CD14-positive monocyte (primary cell): ENCODE measurements at regions not wholly inside any gene's neighbourhood (a gene's known extent, or its start where the extent isn't known, plus 50 kb on each side); places are given as distances from the start of the nearest gene placed in this dataset.

Source experiments
- DNase-seq, 3 donors: peaks; one replicate each; pipeline ENCODE4 v3.0.0-alpha.2; 2011 to 2022
- H2AFZ ChIP-seq: 2 replicates; pipeline ENCODE4 v1.6.0; 2012; ENCODE audit warnings: mild to moderate bottlenecking, low read depth, low read length, inconsistent platforms; ENCODE audit not compliant: insufficient read depth, poor library complexity, severe bottlenecking
- H3K27ac ChIP-seq, 2 donors: 1 replicate in 1 of 2; 2 replicates in 1 of 2; pipeline ENCODE4 v1.5.1; 2012 to 2013; ENCODE audit warnings: low read length in 2 of 2, control low read depth in 1 of 2, inconsistent platforms in 1 of 2, low read depth in 1 of 2, mild to moderate bottlenecking in 1 of 2
- H3K27me3 ChIP-seq, 2 donors: one replicate each; pipeline versions ENCODE4 v1.6.0 to v1.6.1; 2011 to 2013; ENCODE audit warnings: low read length in 2 of 2; ENCODE audit not compliant: control insufficient read depth in 2 of 2, insufficient read depth in 2 of 2
- H3K36me3 ChIP-seq, 2 donors: replicated peaks in 1 of 2; 1 replicate in 1 of 2; 2 replicates in 1 of 2; pipeline versions ENCODE4 v1.5.1 to v1.6.1; 2012 to 2013; ENCODE audit warnings: low read length in 2 of 2, control low read depth in 1 of 2, inconsistent platforms in 1 of 2, mild to moderate bottlenecking in 1 of 2; ENCODE audit not compliant: insufficient read depth in 2 of 2, control insufficient read depth in 1 of 2
- H3K4me1 ChIP-seq, 2 donors: 1 replicate in 1 of 2; 2 replicates in 1 of 2; pipeline versions ENCODE4 v1.5.1 to v1.6.1; 2012 to 2013; ENCODE audit warnings: low read length in 2 of 2, control low read depth in 1 of 2, inconsistent platforms in 1 of 2, mild to moderate bottlenecking in 1 of 2, moderate library complexity in 1 of 2; ENCODE audit not compliant: insufficient read depth in 2 of 2, control insufficient read depth in 1 of 2
- H3K4me2 ChIP-seq: replicated peaks from 2 replicates; pipeline ENCODE3; 2012; ENCODE audit warnings: low read length, moderate library complexity, mild to moderate bottlenecking; ENCODE audit not compliant: poor library complexity, severe bottlenecking; ENCODE audit errors: extremely low read depth
- H3K4me3 ChIP-seq, 3 experiments: fragments of 200-600 bp in 1 of 3; sonication (generic) in 1 of 3; replicated peaks in 1 of 3; 1 replicate in 2 of 3; 2 replicates in 1 of 3; pipeline ENCODE4 v1.5.1; 2011 to 2013; ENCODE audit warnings: low read length in 3 of 3, mild to moderate bottlenecking in 3 of 3, control low read depth in 2 of 3, low read depth in 2 of 3, inconsistent platforms in 1 of 3, moderate library complexity in 1 of 3
- H3K79me2 ChIP-seq: 2 replicates; pipeline ENCODE4 v1.6.0; 2012; ENCODE audit warnings: mild to moderate bottlenecking, control low read depth, inconsistent platforms, low read length, moderate library complexity; ENCODE audit not compliant: insufficient read depth
- H3K9ac ChIP-seq: 2 replicates; pipeline ENCODE4 v1.6.0; 2017; ENCODE audit warnings: low read length, mild to moderate bottlenecking; ENCODE audit not compliant: insufficient read depth, poor library complexity, severe bottlenecking
- H3K9me3 ChIP-seq, 2 donors: replicated peaks in 1 of 2; 1 replicate in 1 of 2; 2 replicates in 1 of 2; pipeline versions ENCODE4 v1.5.1 to v1.6.1; 2012 to 2013; ENCODE audit warnings: low read length in 2 of 2, control low read depth in 1 of 2; ENCODE audit not compliant: control insufficient read depth in 1 of 2, insufficient read depth in 1 of 2
- H4K20me1 ChIP-seq: 2 replicates; pipeline ENCODE4 v1.6.0; 2012; ENCODE audit warnings: mild to moderate bottlenecking, low read length, control low read depth, moderate library complexity; ENCODE audit not compliant: insufficient read depth
- H3K27ac Mint-ChIP-seq, 7 donors: one replicate each; pipeline ENCODE4 v1.8.0; 2020; ENCODE audit warnings: mild to moderate bottlenecking in 7 of 7, mixed read lengths in 7 of 7, moderate library complexity in 6 of 7, inconsistent platforms in 2 of 7
- H3K27me3 Mint-ChIP-seq, 3 donors: one replicate each; pipeline ENCODE4 v1.8.0; 2021 to 2022; ENCODE audit warnings: low read depth in 3 of 3, mild to moderate bottlenecking in 3 of 3, mixed read lengths in 3 of 3, moderate library complexity in 3 of 3, inconsistent platforms in 1 of 3
- H3K36me3 Mint-ChIP-seq, 2 donors: one replicate each; pipeline ENCODE4 v1.8.0; 2020; ENCODE audit warnings: mixed read lengths in 2 of 2, inconsistent platforms in 1 of 2, mild to moderate bottlenecking in 1 of 2
- H3K4me1 Mint-ChIP-seq: one replicate; pipeline ENCODE4 v1.8.0; 2020; ENCODE audit warnings: mild to moderate bottlenecking, mixed read lengths
- H3K4me3 Mint-ChIP-seq, 2 donors: one replicate each; pipeline ENCODE4 v1.8.0; 2020; ENCODE audit warnings: mild to moderate bottlenecking in 2 of 2, mixed read lengths in 2 of 2, moderate library complexity in 1 of 2
- H3K9me3 Mint-ChIP-seq, 7 donors: one replicate each; pipeline ENCODE4 v1.8.0; 2020 to 2022; ENCODE audit warnings: mixed read lengths in 7 of 7, mild to moderate bottlenecking in 6 of 7, moderate library complexity in 6 of 7, inconsistent platforms in 2 of 7
- WGBS: methylation state at CpG from one replicate; pipeline ENCODE4 v1.1.5; 2013; ENCODE audit warnings: missing lambda C conversion rate; ENCODE audit not compliant: insufficient coverage; 5-methylcytosine and 5-hydroxymethylcytosine counted together
- intact Hi-C, 2 donors: fragments of 100-400 bp; cut with micrococcal nuclease; formaldehyde crosslinking; loops; one replicate each; pipeline versions ENCODE4 v1.15.0 to v1.15.1; 2023
- TF ChIP-seq, protein P1 (sequence below): fragments of 200-600 bp; IDR thresholded peaks from one replicate; pipeline ENCODE4 v1.8.0; 2022; ENCODE audit warnings: antibody characterized with exemption, mild to moderate bottlenecking

DNA sequence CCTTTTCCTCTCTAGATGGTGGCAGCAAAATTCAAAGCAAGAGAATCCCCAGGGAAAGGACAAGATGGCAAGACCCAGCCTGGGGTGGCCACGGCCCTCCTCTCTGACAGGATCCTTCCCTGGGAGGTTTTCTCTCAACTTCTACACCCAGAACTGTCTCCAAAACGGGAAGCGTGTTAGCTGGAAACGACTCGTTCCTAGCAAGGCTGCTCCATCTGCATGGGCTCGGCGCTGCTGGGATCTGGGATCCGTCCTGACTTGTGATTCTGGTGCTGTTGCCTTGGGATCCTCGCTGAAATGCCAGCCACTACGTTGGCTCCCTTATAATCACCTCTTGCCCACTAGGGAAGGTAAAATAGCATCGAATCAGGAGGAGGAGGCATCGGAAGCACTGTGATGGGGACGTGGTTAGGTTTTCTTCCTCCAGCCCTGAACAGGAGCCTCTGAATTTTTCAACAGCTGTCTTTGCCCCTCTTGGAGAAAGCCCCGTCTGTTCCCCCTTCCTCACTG, 514.8 kb upstream of the MYT1L start:
- Histone ChIP-seq H3K27ac (no peak overlapping the region), H3K4me1 (no peaks in the 10 kb centered on the region), H4K20me1 (no peaks in the 10 kb centered on the region), H3K27me3 (no peaks in the 10 kb centered on the region), H2AFZ (no peak overlapping the region), H3K9ac (no peak overlapping the region), H3K36me3 (no peaks in the 10 kb centered on the region), H3K9me3 (no peaks in the 10 kb centered on the region), H3K79me2 (no peaks in the 10 kb centered on the region), H3K4me2 (no peak overlapping the region), H3K4me3 (no peak overlapping the region)
- no peak overlapping the region for H3K27ac Mint-ChIP-seq
- H3K9me3 Mint-ChIP-seq, result peaks cover 0 to 6% (median 0%) of the 10 kb centered on the region in 7 donors
- peaks cover 0 to 5% (median 3%) of the 10 kb centered on the region in 3 donors for H3K27me3 Mint-ChIP-seq
- 53% methylated on average over 9 of the region's 14 CpGs for WGBS
- no peak for DNase-seq
- H3K4me1 Mint-ChIP-seq, result no peaks in the 10 kb centered on the region
- H3K4me3 Mint-ChIP-seq, result no peak overlapping the region
- H3K36me3 Mint-ChIP-seq, result no peaks in the 10 kb centered on the region
- TF ChIP-seq, protein P1, sequence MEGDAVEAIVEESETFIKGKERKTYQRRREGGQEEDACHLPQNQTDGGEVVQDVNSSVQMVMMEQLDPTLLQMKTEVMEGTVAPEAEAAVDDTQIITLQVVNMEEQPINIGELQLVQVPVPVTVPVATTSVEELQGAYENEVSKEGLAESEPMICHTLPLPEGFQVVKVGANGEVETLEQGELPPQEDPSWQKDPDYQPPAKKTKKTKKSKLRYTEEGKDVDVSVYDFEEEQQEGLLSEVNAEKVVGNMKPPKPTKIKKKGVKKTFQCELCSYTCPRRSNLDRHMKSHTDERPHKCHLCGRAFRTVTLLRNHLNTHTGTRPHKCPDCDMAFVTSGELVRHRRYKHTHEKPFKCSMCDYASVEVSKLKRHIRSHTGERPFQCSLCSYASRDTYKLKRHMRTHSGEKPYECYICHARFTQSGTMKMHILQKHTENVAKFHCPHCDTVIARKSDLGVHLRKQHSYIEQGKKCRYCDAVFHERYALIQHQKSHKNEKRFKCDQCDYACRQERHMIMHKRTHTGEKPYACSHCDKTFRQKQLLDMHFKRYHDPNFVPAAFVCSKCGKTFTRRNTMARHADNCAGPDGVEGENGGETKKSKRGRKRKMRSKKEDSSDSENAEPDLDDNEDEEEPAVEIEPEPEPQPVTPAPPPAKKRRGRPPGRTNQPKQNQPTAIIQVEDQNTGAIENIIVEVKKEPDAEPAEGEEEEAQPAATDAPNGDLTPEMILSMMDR, result no peak
- intact Hi-C loops, result no loop called here

DNA sequence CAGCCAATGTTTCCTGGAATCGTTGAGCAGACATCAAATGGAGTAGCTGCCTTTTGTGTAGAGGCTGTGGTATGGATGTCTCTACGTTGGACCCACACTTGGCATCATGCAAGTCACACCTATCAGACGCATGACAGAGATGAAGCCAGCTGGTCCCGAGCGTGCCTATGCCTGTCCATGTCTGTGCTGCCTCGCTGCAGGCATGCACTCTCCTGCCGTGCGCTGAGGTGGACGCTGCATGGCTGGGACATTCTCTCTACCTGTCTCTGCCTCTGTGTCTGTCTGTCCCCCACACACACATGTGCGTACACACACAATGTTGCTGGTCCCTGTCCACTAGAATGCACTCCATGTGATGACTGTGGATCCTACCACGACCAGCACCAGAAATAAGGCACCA, 514.2 kb upstream of the MYT1L start:
- H3K4me3 Mint-ChIP-seq, result no peak overlapping the region
- 86% methylated on average over 9 of the region's 11 CpGs for WGBS
- Histone ChIP-seq H3K4me3 (no peak overlapping the region), H3K79me2 (no peaks in the 10 kb centered on the region), H3K4me2 (no peak overlapping the region), H3K9me3 (no peaks in the 10 kb centered on the region), H2AFZ (no peak overlapping the region), H3K9ac (no peak overlapping the region), H4K20me1 (no peaks in the 10 kb centered on the region), H3K27me3 (no peaks in the 10 kb centered on the region), H3K36me3 (no peaks in the 10 kb centered on the region), H3K4me1 (no peaks in the 10 kb centered on the region), H3K27ac (no peak overlapping the region)
- no peaks in the 10 kb centered on the region for H3K36me3 Mint-ChIP-seq
- TF ChIP-seq, protein P1, result no peak
- H3K9me3 Mint-ChIP-seq, result peaks cover 0 to 6% (median 0%) of the 10 kb centered on the region in 7 donors
- no peak overlapping the region for H3K27ac Mint-ChIP-seq
- no peak for DNase-seq
- H3K4me1 Mint-ChIP-seq, result no peaks in the 10 kb centered on the region
- H3K27me3 Mint-ChIP-seq, result peaks cover 0 to 6% (median 3%) of the 10 kb centered on the region in 3 donors
- intact Hi-C loops, result no loop called here
